ENCODE measurements at regions not wholly inside any gene's neighbourhood (a gene's known extent, or its start where the extent isn't known, plus 50 kb on each side); places are given as distances from the start of the nearest gene placed in this dataset.

DNA sequence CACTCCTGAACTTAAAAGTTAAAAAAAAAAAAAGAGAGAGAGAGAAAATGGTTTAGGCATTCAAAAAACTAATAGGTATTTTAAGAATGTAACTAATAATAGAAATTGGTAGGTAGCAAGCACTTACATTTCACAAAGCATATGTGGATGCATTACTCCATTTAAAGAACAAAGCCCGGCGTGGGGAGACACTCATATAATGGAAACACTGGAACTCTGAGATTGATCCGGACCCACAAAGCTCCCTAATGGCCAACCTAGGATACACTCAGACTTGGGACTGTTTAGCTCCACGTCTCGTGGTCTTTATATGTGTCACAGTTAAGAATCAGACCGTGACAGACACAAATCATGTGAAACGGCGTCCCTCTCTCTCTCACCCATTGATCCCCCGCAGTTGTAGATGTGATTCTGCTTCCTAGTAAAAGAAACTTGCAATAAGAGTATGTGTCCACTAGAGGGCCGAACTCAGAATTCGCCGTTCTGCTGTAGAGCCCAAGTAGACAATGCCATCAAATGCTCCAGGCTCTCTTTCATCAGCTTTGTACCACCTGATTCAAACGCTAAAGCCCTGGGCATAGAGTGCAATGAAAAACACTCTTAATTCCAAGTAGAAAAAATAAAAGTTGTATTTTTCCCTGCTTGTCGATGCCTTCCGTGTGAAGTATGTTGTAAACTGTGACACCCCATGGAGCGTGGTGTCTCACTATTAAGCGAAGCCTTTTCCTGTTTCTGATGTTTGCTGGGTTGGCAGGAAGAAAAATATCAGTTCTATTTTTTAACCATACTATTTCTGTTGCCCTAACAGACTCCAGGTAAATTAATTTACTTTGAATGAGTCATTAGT, 429.0 kb upstream of the MTPN start:
- TF ChIP-seq CTCF (IDR thresholded peaks at IDR 0.05; ENCODE audit: extremely low read depth in 1 of 2, insufficient read depth in 1 of 2, low read depth in 1 of 2, low read length in 2 of 2) (peak; percentile 55 to 67), EZH2 (IDR thresholded peaks at IDR 0.05; ENCODE audit: borderline replicate concordance, low read depth, low read length, severe bottlenecking) (no peak), POLR2AphosphoS5 (IDR thresholded peaks at IDR 0.05; ENCODE audit: insufficient read depth, low read depth, low read length) (no peak)

Measured in endothelial cell of umbilical vein (primary cell).